HG03066 (cell line): ENCODE measurements at regions not wholly inside any gene's neighbourhood (a gene's known extent, or its start where the extent isn't known, plus 50 kb on each side); places are given as distances from the start of the nearest gene placed in this dataset.
"Not testable (repeated sequence)": the region's sequence is repeated elsewhere in the genome, so short reads cannot be mapped to it uniquely, and the experiment has no call there.

ENCODE experiments used
- ATAC-seq: cut with Tn5 transposase; IDR thresholded peaks from one replicate; pipeline ENCODE4 v1.9.1; 2021; ENCODE audit warnings: low read depth; ENCODE audit not compliant: unreplicated experiment

DNA sequence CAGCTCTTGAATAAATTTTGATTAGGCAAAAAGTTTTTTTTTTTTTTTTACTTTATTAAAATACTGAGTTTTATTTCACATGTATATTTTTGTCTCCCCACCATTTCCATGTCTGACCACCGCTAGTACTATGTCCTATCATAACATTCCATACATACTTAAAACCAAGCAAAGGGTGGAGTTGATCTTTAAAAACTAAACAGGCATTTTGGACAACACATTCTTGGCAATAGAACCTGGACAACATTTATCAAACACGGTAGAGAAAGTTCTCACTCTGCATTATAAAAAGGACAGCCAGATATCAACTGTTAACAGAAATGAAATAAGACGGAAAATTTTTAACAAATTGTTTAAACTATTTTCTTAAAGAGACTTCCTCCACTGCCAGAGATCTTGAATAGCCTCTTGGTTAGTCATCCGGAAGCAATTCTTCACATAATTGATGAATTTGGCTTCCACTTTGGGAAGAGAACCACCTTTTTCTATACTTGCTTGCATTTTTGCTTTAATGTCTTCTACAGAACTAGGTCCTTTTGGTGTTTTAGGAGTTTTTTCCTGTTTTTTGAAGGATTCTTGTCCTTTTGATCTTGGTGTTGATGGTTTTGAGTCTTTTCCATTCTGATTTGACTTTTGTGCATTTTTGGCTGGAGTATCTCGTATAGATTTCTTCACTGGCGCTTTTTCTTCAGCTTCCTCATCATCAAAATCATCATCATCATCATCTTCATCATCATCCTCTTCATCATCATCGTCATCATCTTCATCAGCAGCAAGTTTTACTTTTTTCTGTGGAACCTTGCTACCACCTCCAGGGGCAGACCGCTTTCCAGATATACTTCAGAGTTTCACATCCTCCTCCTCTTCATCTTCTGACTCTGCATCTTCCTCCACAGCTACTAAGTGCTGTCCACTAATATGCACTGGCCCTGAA, 58.7 kb downstream of the POU5F2 start:
- ATAC-seq = not testable (repeated sequence)

DNA sequence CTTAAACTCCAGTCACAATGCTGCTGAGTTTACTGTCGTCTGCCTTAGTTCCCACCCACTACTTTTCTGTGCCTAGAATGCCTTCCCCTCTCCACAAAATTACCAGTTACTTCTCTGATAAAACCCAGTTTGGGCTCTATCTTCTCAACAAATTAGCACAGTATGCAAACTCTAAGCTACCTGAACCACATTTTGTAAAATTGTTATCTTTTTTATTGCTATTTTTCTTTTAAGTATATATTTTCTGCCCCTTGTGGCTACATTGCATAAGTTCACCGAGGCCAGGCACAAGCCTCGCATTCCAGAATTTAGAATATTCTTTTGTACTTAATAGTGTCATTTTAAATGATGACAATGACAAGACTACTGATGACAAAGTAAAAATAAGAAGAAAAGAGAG, 60.0 kb downstream of the POU5F2 start:
- ATAC-seq = no peak

- no peak for ATAC-seq
Observed at GRCh38 chr5:93677359-93677891, 64.0 kb downstream of the POU5F2 start.

GRCh38 chr5:93676704-93677103, 64.7 kb downstream of the POU5F2 start:
- ATAC-seq = no peak

DNA sequence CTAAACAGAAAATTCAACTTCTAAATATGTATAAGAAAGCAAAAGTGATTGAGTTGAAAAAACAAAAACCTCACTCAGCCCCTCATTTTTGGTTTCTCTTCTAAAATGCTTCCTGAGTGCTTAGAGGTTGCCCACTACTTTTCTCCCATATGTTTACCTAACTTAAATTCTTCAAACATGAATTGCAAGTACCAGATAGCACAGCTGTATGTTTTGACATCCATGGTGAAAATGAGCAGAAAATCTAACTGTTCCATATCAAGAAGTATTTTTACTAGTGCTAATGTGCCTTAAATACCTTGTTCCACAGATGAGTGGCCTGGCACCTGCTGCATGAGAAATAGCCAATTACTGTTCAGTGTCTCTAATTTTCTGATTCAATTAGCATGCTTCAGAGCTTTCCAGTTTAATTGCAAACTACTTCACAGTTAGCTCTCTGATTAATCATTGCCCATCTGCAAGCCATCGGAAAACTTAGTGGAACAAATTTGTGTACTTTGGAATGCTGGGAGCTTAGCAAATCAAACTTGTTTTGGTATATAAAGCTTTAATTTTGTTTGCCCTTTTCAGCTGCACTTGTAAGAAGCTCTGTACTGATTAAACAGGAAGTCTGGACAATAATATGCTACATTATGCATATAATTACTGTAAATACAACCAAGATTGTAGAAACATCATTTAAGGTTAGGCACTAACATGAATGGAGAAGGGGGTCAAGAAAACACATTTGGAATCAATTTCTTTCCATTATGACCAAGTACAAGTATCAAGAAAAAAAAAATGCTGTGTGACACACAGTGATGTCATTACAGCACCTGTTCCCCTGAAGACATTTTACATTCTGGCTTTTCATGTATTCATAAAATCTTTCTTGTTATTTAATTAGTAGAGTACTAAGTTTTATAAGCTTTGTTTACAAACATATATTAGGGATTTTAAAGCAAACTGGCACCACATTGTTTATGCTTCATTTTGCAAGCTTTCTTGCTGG, 65.6 kb downstream of the POU5F2 start:
- peak; percentile 49 for ATAC-seq

- peak; percentile 63 for ATAC-seq
Observed at GRCh38 chr5:93674866-93675459, 66.4 kb downstream of the POU5F2 start.

DNA sequence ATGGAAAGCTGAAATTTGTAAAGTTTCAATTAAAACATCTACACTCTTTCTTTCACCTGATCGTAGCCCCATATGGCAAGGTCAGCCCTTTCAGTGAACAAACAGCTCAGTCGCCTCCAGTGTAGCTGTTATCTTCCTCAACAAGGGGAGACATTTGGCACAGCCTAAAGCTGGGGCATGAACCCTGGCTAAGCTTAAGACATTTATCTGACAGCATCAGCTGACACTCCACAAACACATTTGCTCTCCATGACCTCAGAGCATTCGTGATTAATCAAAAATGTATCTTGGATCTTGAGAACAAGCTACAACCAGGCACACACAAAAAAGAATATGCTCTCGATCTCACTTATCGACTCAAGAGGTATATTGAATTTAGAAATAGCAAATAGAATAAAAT, 67.3 kb downstream of the POU5F2 start:
- no peak for ATAC-seq

- no peak for ATAC-seq
Observed at GRCh38 chr5:93673316-93673954, 68.0 kb downstream of the POU5F2 start.

DNA sequence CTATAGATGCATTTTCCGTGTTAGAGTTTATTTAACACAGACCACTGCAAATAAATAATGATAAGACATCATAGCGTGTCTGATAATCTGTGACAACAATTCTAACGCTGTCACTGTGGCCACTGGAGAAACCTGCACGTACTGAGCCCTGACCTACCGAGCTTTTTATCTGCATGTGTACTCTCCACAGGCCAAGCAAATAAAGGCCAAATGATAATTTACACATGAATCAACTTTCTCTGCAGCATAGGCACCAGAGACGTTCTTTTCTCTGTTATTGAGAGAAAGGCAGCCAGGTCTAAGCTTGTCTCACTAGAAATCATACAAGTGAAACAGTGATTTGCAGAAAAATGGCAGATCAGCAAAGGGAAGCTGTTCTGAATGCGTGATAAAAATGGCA, 75.8 kb downstream of the POU5F2 start:
- ATAC-seq = no peak

GRCh38 chr5:93660677-93661076, 77.7 kb downstream of the NR2F1 start:
- ATAC-seq = no peak

DNA sequence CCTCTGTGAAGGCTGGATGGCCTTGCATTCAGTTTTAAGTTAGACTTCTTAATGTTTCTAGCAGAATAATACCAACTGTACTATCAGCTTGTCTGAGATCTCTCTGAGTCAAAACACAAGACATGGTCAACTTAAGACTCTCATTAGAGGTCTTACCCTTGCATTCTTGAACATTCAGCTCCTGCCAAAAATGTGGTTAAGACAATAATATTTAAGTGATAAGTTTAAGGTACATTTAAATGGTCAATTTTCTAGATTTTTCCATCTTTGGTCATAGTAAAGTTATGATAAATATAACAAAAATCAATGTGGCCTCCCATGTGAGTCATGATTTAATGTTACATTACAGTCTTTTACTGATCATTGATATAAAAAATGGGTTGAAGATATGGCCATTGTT, 75.0 kb downstream of the NR2F1 start:
- no peak for ATAC-seq

- no peak for ATAC-seq
Observed at GRCh38 chr5:93654676-93655075, 71.7 kb downstream of the NR2F1 start.

DNA sequence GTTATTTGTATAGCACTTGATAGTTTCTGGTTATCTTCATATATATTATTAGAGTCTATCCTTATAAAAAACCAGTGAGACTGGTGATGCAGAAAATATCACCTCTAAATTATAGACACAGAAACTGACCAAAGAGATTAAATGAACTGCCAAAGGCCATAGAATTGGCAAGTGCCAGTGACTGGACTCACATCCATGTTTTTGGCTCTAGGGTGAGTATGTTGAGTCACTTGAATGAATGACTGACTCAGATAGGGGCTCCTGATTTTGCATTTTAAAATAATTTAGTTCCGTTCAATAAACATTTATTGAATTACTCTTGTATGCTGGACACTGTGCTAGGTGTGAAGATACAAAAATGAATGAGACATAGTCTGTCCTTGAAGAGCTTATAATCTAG, 70.7 kb downstream of the NR2F1 start:
- ATAC-seq = no peak

DNA sequence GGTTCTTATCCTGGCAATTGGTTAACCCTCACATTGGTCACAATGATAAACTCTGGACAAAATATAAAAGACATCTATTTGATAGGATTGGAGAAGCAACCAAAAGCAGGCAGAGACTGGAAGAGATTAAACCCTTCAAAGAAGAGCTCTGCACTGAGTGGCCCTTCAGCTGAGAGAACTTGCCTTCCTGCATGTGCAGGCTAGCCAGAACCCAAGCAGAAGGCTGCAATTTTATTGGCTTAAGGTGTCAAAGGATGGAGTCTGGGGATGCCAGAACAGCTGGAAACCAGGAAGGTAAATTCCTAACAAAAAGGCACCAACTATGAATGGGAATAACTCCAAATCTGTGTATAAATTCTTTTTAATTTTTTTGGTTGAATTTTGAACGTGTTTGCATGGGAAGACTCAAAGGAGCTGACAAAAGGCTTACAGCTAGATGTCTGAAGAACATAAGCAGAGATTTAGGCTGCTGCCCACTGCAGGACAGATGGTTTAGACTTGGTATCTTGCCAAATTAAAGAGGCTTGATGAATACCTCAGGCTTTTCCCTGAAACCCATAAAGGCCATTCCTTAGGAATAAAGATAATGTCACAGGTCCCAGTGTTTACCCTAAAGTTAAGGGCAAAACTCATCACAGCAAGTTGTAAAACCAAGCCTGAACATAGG, 66.3 kb downstream of the NR2F1 start:
- no peak for ATAC-seq

GRCh38 chr5:93644760-93645159, 61.7 kb downstream of the NR2F1 start:
- no peak for ATAC-seq
